Kidney capillary endothelial cell (primary cell): ENCODE measurements at regions not wholly inside any gene's neighbourhood (a gene's known extent, or its start where the extent isn't known, plus 50 kb on each side); places are given as distances from the start of the nearest gene placed in this dataset.
A peak's percentile ranks its signal among the peaks of the same experiment; 100 is the strongest.

Experiments
- DNase-seq: peaks from one replicate; pipeline ENCODE4 v3.0.0-alpha.2; 2018; ENCODE audit warnings: low spot score

GRCh38 chr12:92554158-92555073 lies 148.4 kb upstream of the PLEKHG7 start:
- DNase-seq, result peak; percentile 24

GRCh38 chr12:92553389-92553788 lies 149.4 kb upstream of the PLEKHG7 start:
- no peak for DNase-seq

- no peak for DNase-seq
These were observed 150.2 kb upstream of the PLEKHG7 start for GRCh38 chr12:92552412-92553108.

DNA sequence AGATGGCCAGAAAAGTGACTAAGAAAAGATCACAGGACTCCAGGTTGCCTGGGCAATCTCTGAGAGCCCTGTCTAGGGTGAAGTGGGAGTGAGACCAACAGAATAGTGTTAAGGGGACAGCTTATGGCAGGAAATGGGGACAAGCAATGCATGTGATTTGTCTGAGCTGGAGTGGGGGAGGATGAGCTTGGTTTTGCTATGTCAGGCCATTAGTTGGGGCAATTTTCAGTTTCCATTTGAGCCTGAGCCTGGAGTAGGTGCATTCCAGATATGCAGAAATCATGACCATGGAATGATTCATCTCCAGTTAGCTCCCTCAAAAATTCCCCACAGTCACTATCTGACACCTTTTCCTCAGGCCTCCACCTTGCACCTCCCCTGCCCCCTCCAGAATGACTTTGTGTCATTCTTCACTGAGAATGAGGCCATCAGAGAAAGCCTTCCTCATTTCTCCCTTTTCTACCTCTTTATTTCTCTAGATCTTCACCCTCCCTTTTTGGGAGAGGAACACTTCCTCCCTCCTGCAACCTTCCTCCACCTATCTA lies 150.9 kb upstream of the PLEKHG7 start:
- no peak for DNase-seq

- no peak for DNase-seq
These were observed 151.6 kb upstream of the PLEKHG7 start for GRCh38 chr12:92551210-92551609.

DNA sequence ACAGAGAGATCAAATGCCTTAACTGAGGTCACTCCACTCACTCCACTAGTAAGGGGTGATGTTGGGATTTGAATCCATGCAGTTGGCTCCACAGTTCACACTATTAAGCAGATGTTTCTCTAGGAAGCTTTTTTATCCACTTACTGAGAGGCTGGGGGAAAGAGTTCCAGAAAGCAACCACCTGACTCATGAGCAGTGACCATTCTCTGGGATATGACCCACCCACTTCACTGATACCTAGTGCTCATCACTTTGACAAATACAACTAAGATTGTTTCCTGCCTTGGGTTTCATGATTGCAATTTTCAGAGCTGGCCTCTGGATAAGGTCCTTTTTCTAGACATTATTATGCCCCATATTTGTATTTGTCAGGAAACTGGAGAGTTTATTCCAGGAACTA lies 152.1 kb upstream of the PLEKHG7 start:
- no peak for DNase-seq

DNA sequence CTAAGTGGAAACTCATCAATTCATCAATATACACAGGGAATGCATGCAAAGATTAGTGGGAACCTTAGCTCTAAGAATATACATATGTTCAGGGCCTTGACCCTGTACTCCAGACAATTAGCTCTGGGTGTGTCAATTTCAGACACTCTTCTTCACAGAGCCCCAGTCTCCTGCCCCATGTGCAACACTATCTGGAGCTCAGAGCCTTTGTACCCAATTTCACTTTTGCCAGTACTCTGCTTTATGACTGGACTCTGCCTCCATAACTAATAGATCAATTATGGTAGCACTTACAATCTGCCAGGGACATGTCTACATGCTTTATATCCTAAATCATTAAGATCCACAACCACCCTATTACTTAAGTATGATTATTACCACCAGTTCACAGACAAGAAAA lies 152.5 kb upstream of the PLEKHG7 start:
- no peak for DNase-seq

GRCh38 chr12:92549516-92549915 lies 153.3 kb upstream of the PLEKHG7 start:
- no peak for DNase-seq

GRCh38 chr12:92547906-92548305 lies 154.9 kb upstream of the PLEKHG7 start:
- no peak for DNase-seq

- no peak for DNase-seq
These were observed 155.4 kb upstream of the PLEKHG7 start for GRCh38 chr12:92547420-92547819.

- no peak for DNase-seq
These were observed 156.0 kb upstream of the PLEKHG7 start for GRCh38 chr12:92546635-92547348.

GRCh38 chr12:92546259-92546634 lies 156.5 kb upstream of the PLEKHG7 start:
- no peak for DNase-seq

DNA sequence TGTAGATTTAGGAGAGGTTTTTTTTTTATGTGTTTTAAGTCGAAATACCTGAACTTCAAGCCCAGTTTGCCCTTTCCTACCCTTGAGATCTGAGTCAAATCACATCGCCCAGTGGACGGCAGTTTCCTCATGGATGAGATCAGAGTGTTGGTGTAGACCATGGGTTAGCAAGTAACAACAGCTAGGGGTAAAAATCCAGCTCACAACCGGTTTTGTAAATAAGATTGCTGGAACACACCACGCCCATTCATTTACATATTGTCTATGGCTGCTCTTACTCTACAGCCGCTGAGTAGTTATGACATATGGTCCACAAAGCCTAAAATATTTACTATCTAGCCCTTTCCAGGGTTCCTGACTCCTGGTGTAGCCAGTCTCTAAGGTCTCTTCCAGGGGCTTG lies 158.5 kb upstream of the PLEKHG7 start:
- no peak for DNase-seq

DNA sequence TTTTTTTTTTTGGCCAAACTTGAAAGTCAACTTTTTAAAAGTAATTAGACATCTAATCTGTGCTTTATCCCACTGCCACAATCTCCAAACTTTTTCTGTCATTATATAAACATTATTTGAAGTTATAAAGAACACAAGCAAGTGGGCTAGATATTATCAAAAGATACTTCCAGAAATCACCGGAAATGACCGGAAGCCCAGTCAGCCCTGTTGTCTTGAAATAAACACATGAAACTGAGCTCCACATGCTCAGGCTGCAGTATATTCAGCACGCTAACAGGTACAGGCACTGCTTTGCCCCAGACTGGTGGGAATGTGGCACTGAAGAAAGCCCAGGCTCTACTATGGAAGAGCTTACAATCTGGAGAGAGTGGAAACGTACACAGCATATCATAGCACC lies 158.9 kb upstream of the PLEKHG7 start:
- DNase-seq, result no peak

GRCh38 chr12:92543359-92543758 lies 159.4 kb upstream of the PLEKHG7 start:
- no peak for DNase-seq

DNA sequence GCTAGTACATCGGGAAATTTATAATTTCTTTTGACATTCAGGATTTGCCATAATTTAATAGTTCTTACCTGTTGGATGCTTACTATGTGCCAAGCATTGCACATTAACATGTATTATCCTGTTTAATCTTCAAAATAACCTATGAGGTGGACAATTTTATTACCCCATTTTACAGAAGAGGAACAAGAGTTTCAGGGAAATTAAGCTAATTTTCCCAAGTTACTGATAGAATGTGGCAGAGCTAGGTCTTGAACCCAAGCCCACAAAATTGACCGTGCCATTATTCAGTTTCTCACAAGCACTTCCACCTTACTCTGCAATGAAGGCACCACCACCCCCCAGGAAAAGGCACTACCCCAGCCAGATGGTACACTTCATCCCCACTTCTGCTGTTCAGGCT lies 161.1 kb upstream of the PLEKHG7 start:
- no peak for DNase-seq

DNA sequence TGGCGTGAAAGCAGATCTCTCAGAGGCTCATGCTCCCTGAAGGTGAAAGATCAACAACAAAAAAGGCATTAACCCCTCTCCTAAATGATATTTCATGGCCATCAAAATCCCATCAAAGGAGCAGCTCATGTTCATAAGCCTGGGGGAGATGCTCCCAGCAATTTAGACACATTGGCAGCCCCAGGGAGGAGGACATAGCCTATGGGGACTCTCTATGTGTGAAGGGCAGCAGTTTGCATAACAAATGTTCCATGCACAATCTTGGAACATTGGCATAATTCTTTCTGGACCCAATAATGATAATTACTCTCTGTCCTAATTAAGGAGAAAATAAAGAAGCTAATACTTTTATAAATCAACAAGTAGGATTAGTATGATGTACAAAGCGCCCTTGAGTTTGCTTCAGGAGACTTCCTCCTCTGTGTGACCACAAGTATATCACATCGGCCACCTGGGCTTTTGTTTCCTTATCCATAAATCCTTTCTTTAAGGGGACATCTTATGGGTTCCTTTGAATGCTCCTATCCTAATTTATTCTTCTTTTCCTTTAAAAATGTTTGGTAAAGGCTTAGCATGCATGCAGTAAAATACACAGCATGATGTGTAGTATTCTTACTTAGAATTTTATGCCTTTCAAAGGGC lies 161.9 kb upstream of the PLEKHG7 start:
- DNase-seq, result no peak

GRCh38 chr12:92539976-92540781 lies 162.6 kb upstream of the PLEKHG7 start:
- no peak for DNase-seq

- peak; percentile 88 for DNase-seq
These were observed 163.6 kb upstream of the PLEKHG7 start for GRCh38 chr12:92539110-92539749.

DNA sequence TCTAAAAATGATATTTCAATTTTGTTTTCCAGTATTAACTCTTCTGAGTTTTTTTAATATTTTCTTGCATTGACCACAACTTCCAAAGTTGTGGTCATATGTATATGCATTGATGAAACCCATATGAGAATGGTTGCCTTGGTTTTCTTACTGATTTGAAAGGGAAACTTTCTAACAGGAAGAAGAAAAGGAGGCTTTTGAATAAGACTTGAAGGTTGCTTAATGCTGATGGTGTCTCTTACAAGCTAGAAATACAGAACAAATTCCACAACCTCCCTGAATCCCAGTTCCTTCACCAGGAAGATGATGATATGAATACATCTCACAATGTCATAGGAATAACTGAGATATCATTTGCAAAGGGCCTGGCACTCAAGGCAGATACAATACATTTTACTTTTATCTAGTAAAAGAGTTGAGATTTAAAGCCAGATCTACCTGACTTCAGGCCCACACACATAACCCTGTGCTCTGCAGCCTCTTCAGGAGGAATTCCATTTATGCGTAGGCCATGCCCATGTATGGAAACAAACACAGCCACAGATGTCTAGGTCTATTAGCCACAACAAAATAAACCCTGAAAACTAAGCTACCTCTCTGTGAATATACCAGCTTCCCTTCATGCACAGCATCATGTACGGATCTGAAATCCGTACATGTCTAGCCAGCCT lies 165.4 kb upstream of the PLEKHG7 start:
- no peak for DNase-seq
